Neural cell (in vitro differentiated cells): ENCODE measurements at regions not wholly inside any gene's neighbourhood (a gene's known extent, or its start where the extent isn't known, plus 50 kb on each side); places are given as distances from the start of the nearest gene placed in this dataset.

Source experiments
- H2AFZ ChIP-seq: fragments of 200-600, 300-800 bp; sonication (generic), shearing (Covaris generic); 2 replicates; pipeline ENCODE4 v1.6.0; 2014; ENCODE audit warnings: low read depth, mild to moderate bottlenecking, antibody characterized with exemption, low read length, moderate library complexity
- H3F3A ChIP-seq: fragments of 200-600 bp; shearing (Covaris generic); 2 replicates; pipeline ENCODE4 v1.6.1; 2016; ENCODE audit warnings: mild to moderate bottlenecking, moderate library complexity, mixed read lengths, antibody characterized with exemption, low read length; ENCODE audit not compliant: insufficient read depth, poor library complexity, severe bottlenecking
- H3K27ac ChIP-seq: fragments of 200-600, 300-800 bp; sonication (generic), shearing (Covaris generic); 2 replicates; pipeline ENCODE4 v1.5.1; 2014; ENCODE audit warnings: mild to moderate bottlenecking, low read length, moderate library complexity
- H3K27me3 ChIP-seq: fragments of 300-800, 200-600 bp; sonication (generic), shearing (Covaris generic); 2 replicates; pipeline ENCODE4 v1.6.0; 2014; ENCODE audit warnings: mild to moderate bottlenecking, low read depth, low read length, moderate library complexity; ENCODE audit not compliant: insufficient read depth
- H3K36me3 ChIP-seq: fragments of 300-800, 200-600 bp; sonication (generic), shearing (Covaris generic); 2 replicates; pipeline ENCODE4 v1.5.1; 2014; ENCODE audit warnings: mild to moderate bottlenecking, antibody characterized with exemption, low read length, moderate library complexity; ENCODE audit not compliant: insufficient read depth
- H3K4me2 ChIP-seq: fragments of 300-800, 200-600 bp; sonication (generic), shearing (Covaris generic); 2 replicates; pipeline ENCODE4 v1.6.0; 2014; ENCODE audit warnings: mild to moderate bottlenecking, low read length
- H3K4me3 ChIP-seq: fragments of 300-800, 200-600 bp; sonication (generic), shearing (Covaris generic); 2 replicates; pipeline ENCODE4 v1.5.1; 2014; ENCODE audit warnings: mild to moderate bottlenecking, low read length, moderate library complexity
- H3K79me2 ChIP-seq: fragments of 200-600 bp; shearing (Covaris generic); replicated peaks from 2 replicates; pipeline ENCODE4 v1.6.0; 2014; ENCODE audit warnings: mild to moderate bottlenecking, low read length, moderate library complexity; ENCODE audit not compliant: insufficient read depth
- H3K9ac ChIP-seq: fragments of 300-800, 200-600 bp; sonication (generic), shearing (Covaris generic); 2 replicates; pipeline ENCODE4 v1.6.1; 2016; ENCODE audit warnings: mild to moderate bottlenecking, low read length, mixed read lengths
- H3K9me2 ChIP-seq: fragments of 200-600 bp; shearing (Covaris generic); 2 replicates; pipeline ENCODE4 v1.6.1; 2016; ENCODE audit warnings: mild to moderate bottlenecking, low read length, mixed read lengths; ENCODE audit not compliant: insufficient read depth
- H3K9me3 ChIP-seq: fragments of 200-600, 300-800 bp; sonication (generic), shearing (Covaris generic); 2 replicates; pipeline ENCODE4 v1.6.1; 2016; ENCODE audit warnings: mild to moderate bottlenecking, mixed run types, low read length, moderate library complexity, mixed read lengths
- H4K20me1 ChIP-seq: fragments of 200-600 bp; shearing (Covaris generic); 2 replicates; pipeline ENCODE4 v1.6.1; 2016; ENCODE audit warnings: mild to moderate bottlenecking, mixed run types; ENCODE audit not compliant: insufficient read depth
- EP300 ChIP-seq: fragments of 450-650 bp; conservative IDR thresholded peaks from 2 replicates; pipeline ENCODE4 v1.6.1; 2014; ENCODE audit warnings: antibody characterized with exemption, mild to moderate bottlenecking, moderate library complexity; ENCODE audit not compliant: poor library complexity, severe bottlenecking
- EZH2 ChIP-seq: fragments of 200-600, 300-800 bp; shearing (Covaris generic), sonication (generic); IDR thresholded peaks from 2 replicates; pipeline ENCODE4 v1.6.1; 2014; ENCODE audit warnings: antibody characterized with exemption, low read length, borderline replicate concordance, mild to moderate bottlenecking; ENCODE audit not compliant: insufficient read depth, poor library complexity, severe bottlenecking
- MXI1 ChIP-seq: fragments of 450-650 bp; conservative IDR thresholded peaks from 2 replicates; pipeline ENCODE4 v1.6.1; 2014; ENCODE audit warnings: antibody characterized with exemption, mild to moderate bottlenecking; ENCODE audit not compliant: poor library complexity, severe bottlenecking
- POLR2AphosphoS5 ChIP-seq: IDR thresholded peaks from 2 replicates; pipeline ENCODE4 v1.6.1; 2012
- RAD21 ChIP-seq: fragments of 450-650 bp; conservative IDR thresholded peaks from 2 replicates; pipeline ENCODE4 v1.6.1; 2014; ENCODE audit warnings: antibody characterized with exemption, mild to moderate bottlenecking, moderate library complexity
- REST ChIP-seq: IDR thresholded peaks from 2 replicates; pipeline ENCODE4 v1.6.1; 2012; ENCODE audit warnings: borderline replicate concordance
- SMC3 ChIP-seq: fragments of 450-650 bp; conservative IDR thresholded peaks from 2 replicates; pipeline ENCODE4 v1.6.1; 2014; ENCODE audit warnings: antibody characterized with exemption, mild to moderate bottlenecking, moderate library complexity; ENCODE audit not compliant: poor library complexity
- TAF1 ChIP-seq: IDR thresholded peaks from 2 replicates; pipeline ENCODE4 v1.6.1; 2012; ENCODE audit warnings: low read depth
- TF ChIP-seq, protein P1 (sequence below): fragments of 450-650 bp; IDR thresholded peaks from 2 replicates; pipeline ENCODE4 v1.5.1; 2014; ENCODE audit warnings: antibody characterized with exemption, mild to moderate bottlenecking, moderate library complexity; ENCODE audit not compliant: poor library complexity, severe bottlenecking

DNA sequence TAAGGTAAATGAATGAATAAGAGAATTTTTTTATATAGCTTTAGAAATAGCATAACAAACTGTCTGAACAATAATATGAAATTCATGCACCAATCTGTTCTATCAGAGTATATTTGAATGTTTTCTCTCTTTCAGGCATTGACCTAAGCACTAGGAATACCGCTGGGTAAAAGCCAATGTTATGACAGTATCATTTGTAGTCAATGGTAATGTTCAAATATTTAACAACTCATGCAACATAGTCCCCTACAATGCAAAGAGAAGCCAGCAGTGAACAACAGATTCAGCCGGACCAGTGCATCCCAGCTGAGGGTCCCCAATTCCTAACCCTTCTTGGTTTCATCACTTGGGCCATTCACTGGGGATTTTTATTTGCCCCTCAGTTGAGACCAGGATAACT, 52.6 kb upstream of the MYCBP2 start:
- H3K79me2 ChIP-seq, result no peaks in the 10 kb centered on the region
- no peak overlapping the region for H3K27ac ChIP-seq
- no peaks in the 10 kb centered on the region for H3F3A ChIP-seq
- H3K9me3 ChIP-seq, result no peaks in the 10 kb centered on the region
- no peak overlapping the region for H2AFZ ChIP-seq
- no peaks in the 10 kb centered on the region for H4K20me1 ChIP-seq
- no peaks in the 10 kb centered on the region for H3K36me3 ChIP-seq
- H3K4me2 ChIP-seq, result no peak overlapping the region
- no peaks in the 10 kb centered on the region for H3K27me3 ChIP-seq
- TF ChIP-seq, protein P1, sequence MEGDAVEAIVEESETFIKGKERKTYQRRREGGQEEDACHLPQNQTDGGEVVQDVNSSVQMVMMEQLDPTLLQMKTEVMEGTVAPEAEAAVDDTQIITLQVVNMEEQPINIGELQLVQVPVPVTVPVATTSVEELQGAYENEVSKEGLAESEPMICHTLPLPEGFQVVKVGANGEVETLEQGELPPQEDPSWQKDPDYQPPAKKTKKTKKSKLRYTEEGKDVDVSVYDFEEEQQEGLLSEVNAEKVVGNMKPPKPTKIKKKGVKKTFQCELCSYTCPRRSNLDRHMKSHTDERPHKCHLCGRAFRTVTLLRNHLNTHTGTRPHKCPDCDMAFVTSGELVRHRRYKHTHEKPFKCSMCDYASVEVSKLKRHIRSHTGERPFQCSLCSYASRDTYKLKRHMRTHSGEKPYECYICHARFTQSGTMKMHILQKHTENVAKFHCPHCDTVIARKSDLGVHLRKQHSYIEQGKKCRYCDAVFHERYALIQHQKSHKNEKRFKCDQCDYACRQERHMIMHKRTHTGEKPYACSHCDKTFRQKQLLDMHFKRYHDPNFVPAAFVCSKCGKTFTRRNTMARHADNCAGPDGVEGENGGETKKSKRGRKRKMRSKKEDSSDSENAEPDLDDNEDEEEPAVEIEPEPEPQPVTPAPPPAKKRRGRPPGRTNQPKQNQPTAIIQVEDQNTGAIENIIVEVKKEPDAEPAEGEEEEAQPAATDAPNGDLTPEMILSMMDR, result no peak
- TF ChIP-seq EP300 (no peak), EZH2 (no peak), SMC3 (no peak), TAF1 (no peak), RAD21 (no peak), MXI1 (no peak), REST (no peak), POLR2AphosphoS5 (no peak)
- H3K4me3 ChIP-seq, result no peak overlapping the region
- no peaks in the 10 kb centered on the region for H3K9me2 ChIP-seq
- H3K9ac ChIP-seq, result no peak overlapping the region

DNA sequence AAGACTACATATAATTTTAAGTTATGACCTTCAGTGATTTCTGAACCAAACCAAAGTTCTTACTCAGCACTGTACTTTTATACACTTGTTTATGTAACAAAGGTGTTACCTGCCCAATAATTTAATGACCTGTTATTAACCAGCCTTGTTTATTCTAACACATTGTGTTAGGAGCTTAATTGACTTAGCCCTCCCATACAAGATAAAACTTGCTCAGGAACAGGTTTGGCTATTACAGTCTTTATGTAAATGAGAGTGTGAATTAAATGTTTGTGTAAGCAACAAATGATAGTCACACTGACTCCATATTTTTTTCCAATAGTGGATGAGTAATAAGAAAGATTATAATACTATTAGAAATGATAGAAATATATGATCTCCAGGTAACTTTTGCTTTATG, 51.8 kb upstream of the MYCBP2 start:
- Histone ChIP-seq H3K4me3 (no peak overlapping the region), H3K9ac (no peak overlapping the region), H3K4me2 (no peak overlapping the region), H2AFZ (no peak overlapping the region), H3K27ac (no peak overlapping the region), H3K36me3 (no peaks in the 10 kb centered on the region), H3K27me3 (no peaks in the 10 kb centered on the region), H3F3A (no peaks in the 10 kb centered on the region), H4K20me1 (no peaks in the 10 kb centered on the region), H3K9me3 (no peaks in the 10 kb centered on the region), H3K9me2 (no peaks in the 10 kb centered on the region), H3K79me2 (no peaks in the 10 kb centered on the region)
- TF ChIP-seq EZH2 (no peak), SMC3 (no peak), POLR2AphosphoS5 (no peak), TAF1 (no peak)
- TF ChIP-seq, protein P1, result no peak
